Liver (tissue), 3 donors: ENCODE measurements at regions not wholly inside any gene's neighbourhood (a gene's known extent, or its start where the extent isn't known, plus 50 kb on each side); places are given as distances from the start of the nearest gene placed in this dataset.

ENCODE experiments used
- CTCF ChIP-seq: fragments of 150-350 bp; IDR thresholded peaks from 2 replicates; pipeline ENCODE4 v1.5.1; 2017; ENCODE audit warnings: improper control_type of control experiment, low read depth, low read length; ENCODE audit not compliant: missing input control
- MAX ChIP-seq: IDR thresholded peaks from 2 replicates; pipeline ENCODE4 v1.6.1; 2016; ENCODE audit warnings: antibody characterized with exemption
- RAD21 ChIP-seq, 2 donors: IDR thresholded peaks; 2 replicates each; pipeline ENCODE4 v1.6.1; 2016; ENCODE audit warnings: antibody characterized with exemption in 2 of 2, mild to moderate bottlenecking in 2 of 2
- REST ChIP-seq: IDR thresholded peaks from 2 replicates; pipeline ENCODE4 v1.6.1; 2016; ENCODE audit warnings: antibody characterized with exemption, mild to moderate bottlenecking
- ZBTB33 ChIP-seq: IDR thresholded peaks from 2 replicates; pipeline ENCODE4 v1.6.1; 2016; ENCODE audit warnings: antibody characterized with exemption
- donor health status: healthy.
- donor health status: healthy.

GRCh38 chr2:52264911-52265310, 1233.0 kb upstream of the NRXN1 start:
- no peak for TF ChIP-seq REST
- TF ChIP-seq ZBTB33 = no peak
- TF ChIP-seq CTCF = no peak
- no peak for TF ChIP-seq RAD21 (IDR thresholded peaks at IDR 0.05)
- TF ChIP-seq MAX = no peak
